ENCODE measurements at regions not wholly inside any gene's neighbourhood (a gene's known extent, or its start where the extent isn't known, plus 50 kb on each side); places are given as distances from the start of the nearest gene placed in this dataset.

DNA sequence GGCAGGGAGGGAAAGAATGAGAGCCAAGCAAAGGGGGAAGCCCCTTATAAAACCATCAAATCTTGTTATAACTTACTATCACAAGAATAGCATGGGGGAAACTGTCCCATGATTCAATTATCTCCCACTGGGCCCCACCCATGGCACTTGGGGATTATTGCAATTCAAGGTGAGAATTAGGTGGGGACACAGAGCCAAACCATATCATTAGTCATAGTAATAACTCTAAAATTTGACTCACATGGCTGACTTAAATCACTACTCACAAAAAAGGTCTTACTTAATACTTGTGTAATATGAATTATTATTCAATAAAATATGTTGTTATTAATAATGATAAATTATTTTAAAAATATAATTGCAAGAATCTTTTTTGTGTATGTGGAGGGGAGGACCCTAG, 178.1 kb upstream of the TCF21 start:
- no peak overlapping the region for H3K4me2 ChIP-seq (ENCODE audit: low read length)
- no peak overlapping the region for H2AFZ ChIP-seq (ENCODE audit: low read depth, low read length)
- H3K27ac ChIP-seq (ENCODE audit: low read length) = no peak overlapping the region
- no peaks in the 10 kb centered on the region for H3K36me3 ChIP-seq (ENCODE audit: insufficient read depth, low read length)
- no peak for TF ChIP-seq MXI1 (conservative IDR thresholded peaks at IDR 0.05; ENCODE audit: poor library complexity, severe bottlenecking)
- no peak for TF ChIP-seq TAF1 (IDR thresholded peaks at IDR 0.05; ENCODE audit: low read depth)
- no peak for TF ChIP-seq SMC3 (conservative IDR thresholded peaks at IDR 0.05; ENCODE audit: poor library complexity)
- TF ChIP-seq, protein P1, sequence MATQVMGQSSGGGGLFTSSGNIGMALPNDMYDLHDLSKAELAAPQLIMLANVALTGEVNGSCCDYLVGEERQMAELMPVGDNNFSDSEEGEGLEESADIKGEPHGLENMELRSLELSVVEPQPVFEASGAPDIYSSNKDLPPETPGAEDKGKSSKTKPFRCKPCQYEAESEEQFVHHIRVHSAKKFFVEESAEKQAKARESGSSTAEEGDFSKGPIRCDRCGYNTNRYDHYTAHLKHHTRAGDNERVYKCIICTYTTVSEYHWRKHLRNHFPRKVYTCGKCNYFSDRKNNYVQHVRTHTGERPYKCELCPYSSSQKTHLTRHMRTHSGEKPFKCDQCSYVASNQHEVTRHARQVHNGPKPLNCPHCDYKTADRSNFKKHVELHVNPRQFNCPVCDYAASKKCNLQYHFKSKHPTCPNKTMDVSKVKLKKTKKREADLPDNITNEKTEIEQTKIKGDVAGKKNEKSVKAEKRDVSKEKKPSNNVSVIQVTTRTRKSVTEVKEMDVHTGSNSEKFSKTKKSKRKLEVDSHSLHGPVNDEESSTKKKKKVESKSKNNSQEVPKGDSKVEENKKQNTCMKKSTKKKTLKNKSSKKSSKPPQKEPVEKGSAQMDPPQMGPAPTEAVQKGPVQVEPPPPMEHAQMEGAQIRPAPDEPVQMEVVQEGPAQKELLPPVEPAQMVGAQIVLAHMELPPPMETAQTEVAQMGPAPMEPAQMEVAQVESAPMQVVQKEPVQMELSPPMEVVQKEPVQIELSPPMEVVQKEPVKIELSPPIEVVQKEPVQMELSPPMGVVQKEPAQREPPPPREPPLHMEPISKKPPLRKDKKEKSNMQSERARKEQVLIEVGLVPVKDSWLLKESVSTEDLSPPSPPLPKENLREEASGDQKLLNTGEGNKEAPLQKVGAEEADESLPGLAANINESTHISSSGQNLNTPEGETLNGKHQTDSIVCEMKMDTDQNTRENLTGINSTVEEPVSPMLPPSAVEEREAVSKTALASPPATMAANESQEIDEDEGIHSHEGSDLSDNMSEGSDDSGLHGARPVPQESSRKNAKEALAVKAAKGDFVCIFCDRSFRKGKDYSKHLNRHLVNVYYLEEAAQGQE (IDR thresholded peaks at IDR 0.05; ENCODE audit: borderline replicate concordance) = no peak
- no peak for TF ChIP-seq EP300 (conservative IDR thresholded peaks at IDR 0.05; ENCODE audit: poor library complexity, severe bottlenecking)
- no peak for TF ChIP-seq POLR2AphosphoS5 (IDR thresholded peaks at IDR 0.05)
- TF ChIP-seq, protein P2, sequence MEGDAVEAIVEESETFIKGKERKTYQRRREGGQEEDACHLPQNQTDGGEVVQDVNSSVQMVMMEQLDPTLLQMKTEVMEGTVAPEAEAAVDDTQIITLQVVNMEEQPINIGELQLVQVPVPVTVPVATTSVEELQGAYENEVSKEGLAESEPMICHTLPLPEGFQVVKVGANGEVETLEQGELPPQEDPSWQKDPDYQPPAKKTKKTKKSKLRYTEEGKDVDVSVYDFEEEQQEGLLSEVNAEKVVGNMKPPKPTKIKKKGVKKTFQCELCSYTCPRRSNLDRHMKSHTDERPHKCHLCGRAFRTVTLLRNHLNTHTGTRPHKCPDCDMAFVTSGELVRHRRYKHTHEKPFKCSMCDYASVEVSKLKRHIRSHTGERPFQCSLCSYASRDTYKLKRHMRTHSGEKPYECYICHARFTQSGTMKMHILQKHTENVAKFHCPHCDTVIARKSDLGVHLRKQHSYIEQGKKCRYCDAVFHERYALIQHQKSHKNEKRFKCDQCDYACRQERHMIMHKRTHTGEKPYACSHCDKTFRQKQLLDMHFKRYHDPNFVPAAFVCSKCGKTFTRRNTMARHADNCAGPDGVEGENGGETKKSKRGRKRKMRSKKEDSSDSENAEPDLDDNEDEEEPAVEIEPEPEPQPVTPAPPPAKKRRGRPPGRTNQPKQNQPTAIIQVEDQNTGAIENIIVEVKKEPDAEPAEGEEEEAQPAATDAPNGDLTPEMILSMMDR (IDR thresholded peaks at IDR 0.05; ENCODE audit: poor library complexity, severe bottlenecking) = no peak
- TF ChIP-seq RAD21 (conservative IDR thresholded peaks at IDR 0.05) = no peak
- no peak for TF ChIP-seq EZH2 (IDR thresholded peaks at IDR 0.05; ENCODE audit: borderline replicate concordance, insufficient read depth, low read length, poor library complexity, severe bottlenecking)
- H4K20me1 ChIP-seq (ENCODE audit: insufficient read depth) = no peaks in the 10 kb centered on the region
- H3K9me2 ChIP-seq (ENCODE audit: insufficient read depth, low read length) = no peaks in the 10 kb centered on the region
- no peaks in the 10 kb centered on the region for H3F3A ChIP-seq (ENCODE audit: insufficient read depth, low read length, poor library complexity, severe bottlenecking)
- H3K27me3 ChIP-seq (ENCODE audit: insufficient read depth, low read depth, low read length) = no peaks in the 10 kb centered on the region
- no peaks in the 10 kb centered on the region for H3K79me2 ChIP-seq (replicated peaks; ENCODE audit: insufficient read depth, low read length)
- H3K9ac ChIP-seq (ENCODE audit: low read length) = no peak overlapping the region
- no peaks in the 10 kb centered on the region for H3K9me3 ChIP-seq (ENCODE audit: low read length)
- no peak overlapping the region for H3K4me3 ChIP-seq (ENCODE audit: low read length)

DNA sequence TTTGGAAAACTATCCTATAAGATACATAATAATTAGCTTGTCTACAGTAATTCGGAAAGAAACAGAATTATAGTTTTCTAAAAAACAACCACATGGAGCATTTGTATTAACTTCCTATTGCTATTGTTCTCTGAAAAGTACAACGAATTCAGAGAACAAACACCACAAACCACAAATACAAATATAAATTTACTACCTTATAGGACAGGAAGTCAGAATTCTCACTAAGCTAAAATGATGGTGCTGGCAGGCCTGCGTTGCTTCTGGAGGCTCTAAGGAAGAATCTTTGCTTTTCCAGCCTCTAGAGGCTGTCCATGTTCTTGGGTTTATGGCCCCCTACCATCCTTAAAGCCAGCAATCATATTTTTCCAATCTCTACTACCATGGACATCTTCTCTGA, 173.6 kb upstream of the TCF21 start:
- TF ChIP-seq, protein P2 (IDR thresholded peaks at IDR 0.05; ENCODE audit: poor library complexity, severe bottlenecking) = no peak
- TF ChIP-seq TAF1 (IDR thresholded peaks at IDR 0.05; ENCODE audit: low read depth) (no peak), EZH2 (IDR thresholded peaks at IDR 0.05; ENCODE audit: borderline replicate concordance, insufficient read depth, low read length, poor library complexity, severe bottlenecking) (no peak), EP300 (conservative IDR thresholded peaks at IDR 0.05; ENCODE audit: poor library complexity, severe bottlenecking) (no peak), SMC3 (conservative IDR thresholded peaks at IDR 0.05; ENCODE audit: poor library complexity) (no peak), POLR2AphosphoS5 (IDR thresholded peaks at IDR 0.05) (no peak), MXI1 (conservative IDR thresholded peaks at IDR 0.05; ENCODE audit: poor library complexity, severe bottlenecking) (no peak), RAD21 (conservative IDR thresholded peaks at IDR 0.05) (no peak)
- TF ChIP-seq, protein P1 (IDR thresholded peaks at IDR 0.05; ENCODE audit: borderline replicate concordance) = no peak
- H2AFZ ChIP-seq (ENCODE audit: low read depth, low read length) = no peak overlapping the region
- H3K27me3 ChIP-seq (ENCODE audit: insufficient read depth, low read depth, low read length) = no peaks in the 10 kb centered on the region
- no peak overlapping the region for H3K4me2 ChIP-seq (ENCODE audit: low read length)
- no peaks in the 10 kb centered on the region for H3K9me2 ChIP-seq (ENCODE audit: insufficient read depth, low read length)
- H3K9ac ChIP-seq (ENCODE audit: low read length) = no peak overlapping the region
- H3K9me3 ChIP-seq (ENCODE audit: low read length) = no peaks in the 10 kb centered on the region
- H3K27ac ChIP-seq (ENCODE audit: low read length) = no peak overlapping the region
- no peaks in the 10 kb centered on the region for H3K79me2 ChIP-seq (replicated peaks; ENCODE audit: insufficient read depth, low read length)
- H3K4me3 ChIP-seq (ENCODE audit: low read length) = no peak overlapping the region
- H3F3A ChIP-seq (ENCODE audit: insufficient read depth, low read length, poor library complexity, severe bottlenecking) = no peaks in the 10 kb centered on the region
- H4K20me1 ChIP-seq (ENCODE audit: insufficient read depth) = no peaks in the 10 kb centered on the region
- H3K36me3 ChIP-seq (ENCODE audit: insufficient read depth, low read length) = no peaks in the 10 kb centered on the region

Data from neural cell (in vitro differentiated cells).